ENCODE measurements at regions not wholly inside any gene's neighbourhood (a gene's known extent, or its start where the extent isn't known, plus 50 kb on each side); places are given as distances from the start of the nearest gene placed in this dataset.

- no peak for DNase-seq (ENCODE audit: low spot score)
- in situ Hi-C loops (cut with MboI; ENCODE audit: low pct_unique_long_range_greater_than_20kb, low sequenced_read_pairs, unreplicated experiment) = no loop called here
- TF ChIP-seq CTCF (IDR thresholded peaks at IDR 0.05; ENCODE audit: extremely low read depth, insufficient read depth, missing control alignments) = no peak
Observed at GRCh38 chr3:27661797-27662196, 60.3 kb downstream of the EOMES start.

- in situ Hi-C loops (cut with MboI; ENCODE audit: low pct_unique_long_range_greater_than_20kb, low sequenced_read_pairs, unreplicated experiment) = no loop called here
- TF ChIP-seq CTCF (IDR thresholded peaks at IDR 0.05; ENCODE audit: extremely low read depth, insufficient read depth, missing control alignments) = peak; percentile 84
- DNase-seq (ENCODE audit: low spot score) = peak; percentile 34
Observed at GRCh38 chr3:27659279-27660021, 62.7 kb downstream of the EOMES start.

- no peak for DNase-seq (ENCODE audit: low spot score)
- no peak for TF ChIP-seq CTCF (IDR thresholded peaks at IDR 0.05; ENCODE audit: extremely low read depth, insufficient read depth, missing control alignments)
- in situ Hi-C loops (cut with MboI; ENCODE audit: low pct_unique_long_range_greater_than_20kb, low sequenced_read_pairs, unreplicated experiment) = no loop called here
Observed at GRCh38 chr3:27658741-27659140, 63.4 kb downstream of the EOMES start.

GRCh38 chr3:27657871-27658270 lies 64.3 kb downstream of the EOMES start:
- in situ Hi-C loops (cut with MboI; ENCODE audit: low pct_unique_long_range_greater_than_20kb, low sequenced_read_pairs, unreplicated experiment) = no loop called here
- DNase-seq (ENCODE audit: low spot score) = no peak
- no peak for TF ChIP-seq CTCF (IDR thresholded peaks at IDR 0.05; ENCODE audit: extremely low read depth, insufficient read depth, missing control alignments)

GRCh38 chr3:27657404-27657803 lies 64.7 kb downstream of the EOMES start:
- TF ChIP-seq CTCF (IDR thresholded peaks at IDR 0.05; ENCODE audit: extremely low read depth, insufficient read depth, missing control alignments) = no peak
- no peak for DNase-seq (ENCODE audit: low spot score)
- in situ Hi-C loops (cut with MboI; ENCODE audit: low pct_unique_long_range_greater_than_20kb, low sequenced_read_pairs, unreplicated experiment) = no loop called here

GRCh38 chr3:27656790-27657189 lies 65.3 kb downstream of the EOMES start:
- TF ChIP-seq CTCF (IDR thresholded peaks at IDR 0.05; ENCODE audit: extremely low read depth, insufficient read depth, missing control alignments) = no peak
- in situ Hi-C loops (cut with MboI; ENCODE audit: low pct_unique_long_range_greater_than_20kb, low sequenced_read_pairs, unreplicated experiment) = no loop called here

More at GRCh38 chr3:27656790-27657189, 65.3 kb downstream of the EOMES start:
- no peak for DNase-seq (ENCODE audit: low spot score)
